Loucy (cell line): ENCODE measurements at regions not wholly inside any gene's neighbourhood (a gene's known extent, or its start where the extent isn't known, plus 50 kb on each side); places are given as distances from the start of the nearest gene placed in this dataset.

Experiments
- H2AFZ ChIP-seq: fragments of 200-600 bp; sonication (generic); 2 replicates; pipeline ENCODE4 v1.6.0; 2016; ENCODE audit warnings: antibody characterized with exemption, mild to moderate bottlenecking, low read length, moderate library complexity
- H3F3A ChIP-seq: fragments of 200-600 bp; 2 replicates; pipeline ENCODE4 v1.6.0; 2016; ENCODE audit warnings: antibody characterized with exemption, low read depth, mild to moderate bottlenecking
- H3K27me3 ChIP-seq: fragments of 200-600 bp; sonication (generic); 2 replicates; pipeline ENCODE4 v1.6.1; 2014; ENCODE audit warnings: low read length, mild to moderate bottlenecking; ENCODE audit not compliant: insufficient read depth, poor library complexity, severe bottlenecking
- H3K36me3 ChIP-seq: fragments of 200-600 bp; sonication (generic); 2 replicates; pipeline ENCODE4 v1.6.1; 2016; ENCODE audit warnings: low read length; ENCODE audit not compliant: insufficient read depth
- H3K4me1 ChIP-seq: fragments of 200-600 bp; sonication (generic); 2 replicates; pipeline ENCODE4 v1.5.1; 2014; ENCODE audit warnings: low read length, mild to moderate bottlenecking; ENCODE audit not compliant: insufficient read depth, poor library complexity, severe bottlenecking
- H3K4me2 ChIP-seq: fragments of 200-600 bp; sonication (generic); 2 replicates; pipeline ENCODE4 v1.6.0; 2014; ENCODE audit warnings: antibody characterized with exemption, low read length, low read depth, mild to moderate bottlenecking; ENCODE audit not compliant: poor library complexity, severe bottlenecking
- H3K4me3 ChIP-seq: fragments of 200-600 bp; sonication (generic); 2 replicates; pipeline ENCODE4 v1.5.1; 2014; ENCODE audit warnings: low read length, mild to moderate bottlenecking, mixed read lengths; ENCODE audit not compliant: poor library complexity, severe bottlenecking
- H3K79me2 ChIP-seq: fragments of 200-600 bp; sonication (generic); 2 replicates; pipeline ENCODE4 v1.6.1; 2014; ENCODE audit warnings: low read length; ENCODE audit not compliant: insufficient read depth
- H3K9ac ChIP-seq: fragments of 200-600 bp; sonication (generic); 2 replicates; pipeline ENCODE4 v1.6.0; 2014; ENCODE audit warnings: mild to moderate bottlenecking, low read depth, low read length, moderate library complexity; ENCODE audit not compliant: poor library complexity, severe bottlenecking
- H3K9me2 ChIP-seq: fragments of 200-600 bp; sonication (generic); replicated peaks from 2 replicates; pipeline ENCODE4 v1.6.1; 2016; ENCODE audit warnings: low read depth, low read length, mixed read lengths
- H3K9me3 ChIP-seq: fragments of 200-600 bp; sonication (generic); 2 replicates; pipeline ENCODE4 v1.6.1; 2014; ENCODE audit warnings: mild to moderate bottlenecking, antibody characterized with exemption, low read length, low read depth; ENCODE audit not compliant: insufficient read depth
- H4K20me1 ChIP-seq: fragments of 200-600 bp; sonication (generic); 2 replicates; pipeline ENCODE4 v1.6.0; 2014; ENCODE audit warnings: antibody characterized with exemption, low read length, mild to moderate bottlenecking; ENCODE audit not compliant: insufficient read depth, poor library complexity, severe bottlenecking
- CTCF ChIP-seq: fragments of 200-600 bp; sonication (generic); conservative IDR thresholded peaks from 2 replicates; pipeline ENCODE4 v1.5.1; 2014; ENCODE audit warnings: mild to moderate bottlenecking, antibody characterized with exemption, low read length
- EZH2phosphoT487 ChIP-seq: fragments of 200-600 bp; IDR thresholded peaks from 2 replicates; pipeline ENCODE4 v1.6.1; 2018; ENCODE audit warnings: antibody characterized with exemption, mild to moderate bottlenecking, moderate library complexity, borderline replicate concordance

GRCh38 chr15:24835301-24835700, 119.5 kb upstream of the SNRPN start:
- no peaks in the 10 kb centered on the region for H3F3A ChIP-seq
- no peaks in the 10 kb centered on the region for H3K4me1 ChIP-seq
- H3K79me2 ChIP-seq: no peaks in the 10 kb centered on the region
- no peaks in the 10 kb centered on the region for H3K36me3 ChIP-seq
- no peak overlapping the region for H3K4me3 ChIP-seq
- no peaks in the 10 kb centered on the region for H3K27me3 ChIP-seq
- no peak overlapping the region for H3K4me2 ChIP-seq
- no peak overlapping the region for H2AFZ ChIP-seq
- H3K9me3 ChIP-seq: no peaks in the 10 kb centered on the region
- no peaks in the 10 kb centered on the region for H4K20me1 ChIP-seq
- H3K9me2 ChIP-seq: no peaks in the 10 kb centered on the region
- H3K9ac ChIP-seq: no peak overlapping the region
- 0 out of 2 replicates have a peak, but pooled peaks have one; percentile 15 for TF ChIP-seq CTCF
- no peak for TF ChIP-seq EZH2phosphoT487

- no peaks in the 10 kb centered on the region for H4K20me1 ChIP-seq
- no peak overlapping the region for H3K4me2 ChIP-seq
- TF ChIP-seq EZH2phosphoT487 (no peak), CTCF (no peak)
- no peaks in the 10 kb centered on the region for H3K9me3 ChIP-seq
- no peaks in the 10 kb centered on the region for H3K79me2 ChIP-seq
- H2AFZ ChIP-seq: no peak overlapping the region
- H3K4me1 ChIP-seq: peaks cover 8% of the 10 kb centered on the region
- no peaks in the 10 kb centered on the region for H3K27me3 ChIP-seq
- no peaks in the 10 kb centered on the region for H3F3A ChIP-seq
- no peak overlapping the region for H3K9ac ChIP-seq
- H3K4me3 ChIP-seq: no peak overlapping the region
- no peaks in the 10 kb centered on the region for H3K36me3 ChIP-seq
- no peaks in the 10 kb centered on the region for H3K9me2 ChIP-seq
Observed at GRCh38 chr15:24848050-24848449, 106.7 kb upstream of the SNRPN start.

GRCh38 chr15:24856397-24857390, 98.1 kb upstream of the SNRPN start:
- no peak overlapping the region for H3K4me2 ChIP-seq
- no peaks in the 10 kb centered on the region for H3K36me3 ChIP-seq
- no peaks in the 10 kb centered on the region for H3F3A ChIP-seq
- TF ChIP-seq CTCF: no peak
- no peak for TF ChIP-seq EZH2phosphoT487
- no peaks in the 10 kb centered on the region for H3K9me3 ChIP-seq
- no peaks in the 10 kb centered on the region for H3K27me3 ChIP-seq
- no peaks in the 10 kb centered on the region for H4K20me1 ChIP-seq
- H3K9ac ChIP-seq: no peak overlapping the region
- H2AFZ ChIP-seq: no peak overlapping the region
- H3K4me3 ChIP-seq: no peak overlapping the region
- H3K9me2 ChIP-seq: no peaks in the 10 kb centered on the region
- no peaks in the 10 kb centered on the region for H3K79me2 ChIP-seq
- no peaks in the 10 kb centered on the region for H3K4me1 ChIP-seq
